Panc1 (cell line): ENCODE measurements at regions not wholly inside any gene's neighbourhood (a gene's known extent, or its start where the extent isn't known, plus 50 kb on each side); places are given as distances from the start of the nearest gene placed in this dataset.

Source experiments
- ATAC-seq: fragments of 200-7000 bp; cut with Tn5 transposase; 2 replicates; pipeline ENCODE4 v1.9.1; 2020; ENCODE audit warnings: mild to moderate bottlenecking, moderate library complexity
- BruUV-seq: library from RNA; stranded (reverse); fragments of 400-500 nt; replicated peaks from 2 replicates; lab custom pipeline; 2021; lab: Mats Ljungman, UMichigan
- CTCF ChIA-PET: fragments of 300-600 bp; sonication (Branson Sonifier 250); formaldehyde crosslinking; loops from one replicate; lab custom pipeline; 2022; ENCODE audit warnings: antibody characterized with exemption; lab: Charles Lee
- POLR2A ChIA-PET: fragments of 300-600 bp; sonication (Branson Sonifier 250); formaldehyde crosslinking; loops from one replicate; lab custom pipeline; 2022; ENCODE audit warnings: antibody characterized with exemption; lab: Charles Lee
- DNase-seq: peaks from one replicate; pipeline ENCODE4 v3.0.0-alpha.2; 2010; ENCODE audit warnings: low read depth, low spot score
- H3K27ac ChIP-seq: 2 replicates; pipeline ENCODE4 v1.5.1; 2011; ENCODE audit warnings: mild to moderate bottlenecking, low read length, inconsistent platforms
- H3K27me3 ChIP-seq: fragments of 200-500 bp; sonication (Bioruptor generic); 2 replicates; pipeline ENCODE4 v1.6.0; 2014; ENCODE audit warnings: low read length, inconsistent platforms; ENCODE audit not compliant: control insufficient read depth, insufficient read depth
- H3K36me3 ChIP-seq: fragments of 200-500 bp; sonication (Bioruptor generic); 2 replicates; pipeline ENCODE4 v1.5.1; 2014; ENCODE audit warnings: inconsistent platforms, mild to moderate bottlenecking, low read length, moderate library complexity; ENCODE audit not compliant: control insufficient read depth, insufficient read depth
- H3K4me1 ChIP-seq: 2 replicates; pipeline ENCODE4 v1.5.1; 2011; ENCODE audit warnings: inconsistent platforms, mild to moderate bottlenecking, low read length, moderate library complexity; ENCODE audit not compliant: control insufficient read depth, insufficient read depth
- H3K4me3 ChIP-seq, 2 experiments: 2 replicates each; pipeline ENCODE4 v1.5.1; 2011 to 2012; ENCODE audit warnings: low read depth in 2 of 2, low read length in 2 of 2, mild to moderate bottlenecking in 2 of 2, inconsistent platforms in 1 of 2, moderate library complexity in 1 of 2
- H3K9me3 ChIP-seq: fragments of 200-500 bp; sonication (Bioruptor generic); 2 replicates; pipeline ENCODE4 v1.5.1; 2014; ENCODE audit warnings: low read depth, mild to moderate bottlenecking, inconsistent platforms, low read length, moderate library complexity; ENCODE audit not compliant: control insufficient read depth, insufficient read depth
- CTCF ChIP-seq: fragments of 450-650 bp; IDR thresholded peaks from 2 replicates; pipeline ENCODE4 v1.5.1; 2017; ENCODE audit warnings: mild to moderate bottlenecking
- POLR2AphosphoS5 ChIP-seq: IDR thresholded peaks from 2 replicates; pipeline ENCODE4 v1.6.1; 2012; ENCODE audit warnings: mild to moderate bottlenecking, low read depth, low read length, moderate library complexity
- REST ChIP-seq, 2 experiments: IDR thresholded peaks; 2 replicates each; pipeline ENCODE4 v1.6.1; 2011 to 2012; ENCODE audit warnings: low read depth in 2 of 2, control low read depth in 1 of 2, low read length in 1 of 2, mild to moderate bottlenecking in 1 of 2, moderate library complexity in 1 of 2; ENCODE audit not compliant: insufficient read depth in 1 of 2
- SIN3A ChIP-seq: IDR thresholded peaks from 2 replicates; pipeline ENCODE4 v1.6.1; 2012; ENCODE audit warnings: low read depth, mild to moderate bottlenecking, low read length, moderate library complexity, borderline replicate concordance; ENCODE audit not compliant: insufficient read depth
- TCF7L2 ChIP-seq: IDR thresholded peaks from 2 replicates; pipeline ENCODE4 v1.6.1; 2011; ENCODE audit warnings: mild to moderate bottlenecking, low read depth, low read length, inconsistent platforms
- in situ Hi-C: cut with HindIII; loops from 2 replicates; pipeline ENCODE4 v1.10.0; 2016; ENCODE audit warnings: low sequenced_read_pairs, low pct_unique_long_range_greater_than_20kb
- intact Hi-C: fragments of 100-400 bp; cut with micrococcal nuclease; formaldehyde crosslinking; loops from one replicate; pipeline ENCODE4 v1.10.0; 2022; ENCODE audit not compliant: unreplicated experiment

GRCh38 chr7:62361-63116 lies 129.8 kb upstream of the FAM20C start:
- DNase-seq (no peak), ATAC-seq (no peak)
- CTCF ChIA-PET = no interaction called here
- Histone ChIP-seq H3K27ac (no peak overlapping the region), H3K36me3 (no peaks in the 10 kb centered on the region), H3K27me3 (peaks cover 3% of the 10 kb centered on the region), H3K4me3 (no peak overlapping the region), H3K4me1 (no peaks in the 10 kb centered on the region), H3K9me3 (no peaks in the 10 kb centered on the region)
- intact Hi-C loops (no loop called here), in situ Hi-C loops (no loop called here)
- no TSS peak for BruUV-seq
- TF ChIP-seq TCF7L2 = no peak
- TF ChIP-seq POLR2AphosphoS5 = no peak
- no peak for TF ChIP-seq REST (IDR thresholded peaks at IDR 0.05; ENCODE audit: insufficient read depth in 1 of 2, low read depth in 2 of 2, low read length in 1 of 2)
- no peak for TF ChIP-seq CTCF
- TF ChIP-seq SIN3A = no peak
- POLR2A ChIA-PET = no interaction called here

GRCh38 chr7:63117-63480 lies 129.3 kb upstream of the FAM20C start:
- ATAC-seq (no peak), DNase-seq (no peak)
- H3K4me1 ChIP-seq = no peaks in the 10 kb centered on the region
- H3K4me3 ChIP-seq = no peak overlapping the region
- intact Hi-C loops (no loop called here), in situ Hi-C loops (no loop called here)
- H3K36me3 ChIP-seq = no peaks in the 10 kb centered on the region
- no peaks in the 10 kb centered on the region for H3K9me3 ChIP-seq
- ChIA-PET POLR2A (no interaction called here), CTCF (interaction anchor here (0.6 to 1.7 kb wide), 3 partner anchors 129 to 202 kb away, joined by 3 to 7 read pairs (median 5); partner anchors contain the start of gene FAM20C)
- peaks cover 3% of the 10 kb centered on the region for H3K27me3 ChIP-seq
- TF ChIP-seq CTCF = no peak
- TF ChIP-seq SIN3A = no peak
- BruUV-seq = no TSS peak
- H3K27ac ChIP-seq = no peak overlapping the region
